HG03039 (cell line): ENCODE measurements at regions not wholly inside any gene's neighbourhood (a gene's known extent, or its start where the extent isn't known, plus 50 kb on each side); places are given as distances from the start of the nearest gene placed in this dataset.
"Not testable (repeated sequence)": the region's sequence is repeated elsewhere in the genome, so short reads cannot be mapped to it uniquely, and the experiment has no call there.

Experiments used
- ATAC-seq: cut with Tn5 transposase; IDR thresholded peaks from one replicate; pipeline ENCODE4 v1.9.1; 2021; ENCODE audit warnings: mild to moderate bottlenecking, moderate library complexity; ENCODE audit not compliant: unreplicated experiment

DNA sequence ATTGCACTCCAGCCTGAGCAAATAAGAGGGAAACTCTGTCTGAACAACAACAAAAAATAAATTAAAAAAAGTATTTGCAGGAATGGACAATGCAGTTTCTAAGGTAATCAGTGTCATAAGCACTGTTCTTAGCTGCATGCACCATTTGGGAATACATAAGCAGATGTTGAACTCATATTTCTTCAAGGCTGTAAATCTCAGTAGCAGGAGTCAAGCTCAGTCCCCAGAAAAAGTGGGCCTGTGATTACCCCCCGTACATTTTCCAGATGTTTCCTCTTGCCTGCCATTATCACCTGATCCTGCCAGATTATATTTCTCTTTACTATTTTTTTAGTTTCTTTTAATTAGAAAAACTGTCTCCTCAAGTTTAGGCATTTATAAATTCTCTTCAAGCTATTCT is 667.6 kb upstream of the ANKRD30A start:
- ATAC-seq, result no peak

DNA sequence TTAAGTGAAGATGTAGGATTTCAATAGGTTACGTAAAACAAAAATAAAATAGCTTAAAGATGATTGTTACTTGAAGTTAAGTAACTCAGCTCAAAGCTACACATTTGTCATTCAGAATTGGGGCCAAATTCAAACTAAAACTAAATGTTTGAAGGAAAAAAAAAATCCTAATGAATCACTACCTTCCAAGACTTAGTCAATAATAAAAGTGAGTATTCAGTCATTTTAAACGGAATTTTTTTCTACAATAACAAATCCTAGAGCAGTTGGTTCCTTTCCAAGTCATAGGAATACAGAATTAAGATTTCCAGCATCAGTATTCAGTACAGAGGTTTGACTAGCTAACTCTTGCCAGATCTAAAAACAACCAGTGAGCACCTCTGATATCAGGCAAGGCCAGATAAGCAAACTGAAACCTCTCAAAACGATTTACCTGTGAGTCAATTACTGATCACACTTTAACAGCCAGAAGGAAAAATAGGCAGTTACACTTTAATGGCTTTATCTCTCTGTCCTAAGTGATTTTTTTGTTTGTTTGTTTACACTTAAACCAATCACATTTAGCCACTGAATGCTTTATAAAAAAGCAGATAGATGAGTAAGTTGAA is 669.8 kb upstream of the ANKRD30A start:
- ATAC-seq, result no peak

DNA sequence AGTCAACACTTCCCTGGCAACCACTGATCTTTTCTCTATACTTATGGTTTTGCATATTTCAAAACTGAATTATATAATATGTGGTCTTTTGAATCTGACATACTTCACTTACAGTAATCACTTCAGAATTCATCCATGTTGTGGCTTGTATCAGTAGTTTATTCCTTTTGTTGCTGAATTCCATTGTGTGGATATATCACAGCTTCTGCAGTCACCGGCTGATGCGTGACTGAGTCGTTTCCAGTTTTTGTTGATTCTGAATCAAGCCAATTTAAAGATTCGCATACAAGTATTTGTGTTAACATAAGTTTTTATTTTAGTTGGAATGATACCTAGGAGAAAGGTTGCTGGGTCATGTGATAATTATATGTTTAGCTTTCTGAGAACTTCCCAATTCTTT is 672.5 kb upstream of the ANKRD30A start:
- no peak for ATAC-seq

DNA sequence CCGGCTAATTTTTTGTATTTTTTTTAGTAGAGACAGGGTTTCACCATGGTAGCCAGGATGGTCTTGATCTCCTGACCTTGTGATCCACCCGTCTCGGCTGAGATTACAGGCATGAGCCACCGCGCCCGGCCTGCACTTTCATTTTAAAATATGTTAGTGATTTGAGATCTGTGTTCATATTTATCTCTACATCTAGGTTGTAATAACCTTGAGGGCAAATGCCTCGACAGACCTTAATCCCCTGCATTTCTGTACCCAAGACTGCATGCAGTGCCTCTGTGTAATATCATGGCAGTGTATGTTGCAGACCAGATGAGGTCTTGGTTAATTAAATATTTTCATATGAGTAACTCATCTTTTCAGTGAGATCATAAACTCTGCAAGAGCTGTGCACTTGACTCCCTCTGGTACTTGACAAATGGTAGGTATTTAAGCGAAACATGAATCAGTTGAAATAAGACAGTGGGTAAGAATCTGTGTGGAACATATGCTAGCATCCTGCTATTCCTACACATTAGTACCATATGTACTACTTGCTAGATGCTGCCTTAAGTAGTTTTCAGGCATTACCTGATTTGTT is 673.9 kb upstream of the ANKRD30A start:
- ATAC-seq, result no peak

DNA sequence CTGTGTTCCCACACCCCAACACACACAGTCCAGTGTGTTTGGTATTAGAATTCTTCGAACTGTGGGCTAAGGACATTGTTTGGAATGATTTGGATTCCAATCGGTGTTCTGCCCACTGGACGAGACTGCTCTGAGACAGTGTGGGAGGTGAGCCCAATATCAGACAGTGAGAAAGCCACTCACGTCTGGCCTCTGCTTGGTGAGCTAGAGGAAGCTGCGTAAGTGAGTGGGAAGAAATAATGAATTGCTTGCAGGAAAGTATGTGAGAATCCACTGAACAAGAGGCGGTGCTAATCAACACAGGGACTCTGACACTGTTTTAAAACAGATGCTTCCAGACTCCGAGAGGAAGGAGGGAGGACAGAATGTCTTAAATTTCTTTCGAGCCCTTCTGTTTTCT is 675.0 kb upstream of the ANKRD30A start:
- no peak for ATAC-seq

DNA sequence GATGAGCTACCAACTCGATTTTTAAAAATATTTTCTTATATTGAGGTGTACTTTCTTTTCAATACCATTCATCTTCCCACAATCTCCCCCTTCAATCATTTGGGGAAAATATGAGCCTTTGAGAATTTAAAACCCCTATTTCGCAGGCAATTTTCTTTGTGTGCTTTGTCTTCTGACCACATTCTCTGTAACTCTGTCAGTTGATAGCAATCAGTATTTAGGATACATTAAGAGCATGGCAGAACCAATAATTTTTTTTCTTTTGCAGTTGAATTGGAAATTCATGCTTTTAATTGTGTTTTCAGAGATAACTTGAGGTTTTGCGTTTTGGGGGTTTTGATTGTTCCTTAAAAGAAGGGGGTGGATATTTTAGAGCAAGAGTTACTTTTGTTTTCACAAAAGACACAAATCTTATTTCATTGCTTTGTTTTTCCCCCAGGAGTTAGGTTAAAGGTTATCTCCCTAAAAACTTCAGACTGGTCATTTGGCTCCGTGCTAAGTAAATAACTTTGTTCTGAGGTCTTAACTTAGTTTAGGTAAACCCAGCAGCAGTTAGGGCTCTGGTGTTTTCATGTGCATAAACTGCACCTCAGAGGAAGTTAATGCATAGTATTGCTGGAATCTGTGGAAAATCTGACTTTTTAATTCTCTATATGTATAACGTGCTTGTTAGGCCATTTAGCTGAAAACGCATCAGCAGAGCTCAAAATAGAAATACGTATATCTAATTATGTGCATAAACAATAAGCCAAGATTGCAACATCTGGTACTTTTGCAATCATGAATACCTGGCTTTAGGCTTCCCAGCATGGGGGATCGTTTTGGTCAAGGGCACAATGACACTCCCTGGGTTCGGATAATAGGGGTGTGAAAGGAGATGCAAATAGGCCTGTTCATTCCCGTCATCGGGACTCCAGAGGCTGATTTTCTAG is 676.4 kb upstream of the ANKRD30A start:
- ATAC-seq, result no peak

DNA sequence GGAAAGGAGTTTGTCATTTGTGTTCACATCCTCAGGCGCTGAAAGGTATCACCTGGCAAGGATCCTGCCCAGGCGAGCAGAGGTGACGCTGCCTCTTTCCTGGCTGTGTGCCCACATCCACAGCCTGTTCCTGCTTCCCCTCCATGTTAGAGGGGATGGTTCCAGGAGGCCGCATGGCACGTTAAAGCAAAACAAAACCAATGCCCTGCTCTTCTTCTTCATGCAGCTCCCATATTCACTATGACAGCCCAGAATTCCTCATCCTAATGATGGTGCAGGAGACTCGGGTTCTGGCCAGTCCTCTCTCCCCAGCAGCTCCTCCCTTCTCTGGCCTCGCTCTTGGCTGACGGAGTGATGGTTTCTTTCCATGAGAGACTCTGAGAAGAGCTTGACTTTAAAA is 678.5 kb upstream of the ANKRD30A start:
- ATAC-seq, result no peak

DNA sequence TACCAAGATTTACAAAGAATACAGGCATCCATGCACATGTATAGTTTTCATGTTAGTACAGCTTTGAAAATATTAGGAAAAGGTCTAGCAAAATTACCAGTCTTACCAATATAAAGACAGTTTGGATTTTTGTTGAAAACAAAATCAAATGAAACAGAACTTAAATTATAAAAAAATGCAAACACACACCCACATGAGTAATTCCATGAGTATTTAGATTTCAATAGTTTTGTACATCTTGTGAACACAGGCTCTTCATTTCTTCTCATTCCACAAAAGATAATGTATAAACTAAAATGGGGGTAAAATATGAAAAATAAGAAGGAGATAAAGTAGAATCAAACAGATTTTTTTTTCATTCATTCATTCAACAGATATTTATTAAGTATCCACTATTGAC is 682.2 kb upstream of the ANKRD30A start:
- no peak for ATAC-seq

DNA sequence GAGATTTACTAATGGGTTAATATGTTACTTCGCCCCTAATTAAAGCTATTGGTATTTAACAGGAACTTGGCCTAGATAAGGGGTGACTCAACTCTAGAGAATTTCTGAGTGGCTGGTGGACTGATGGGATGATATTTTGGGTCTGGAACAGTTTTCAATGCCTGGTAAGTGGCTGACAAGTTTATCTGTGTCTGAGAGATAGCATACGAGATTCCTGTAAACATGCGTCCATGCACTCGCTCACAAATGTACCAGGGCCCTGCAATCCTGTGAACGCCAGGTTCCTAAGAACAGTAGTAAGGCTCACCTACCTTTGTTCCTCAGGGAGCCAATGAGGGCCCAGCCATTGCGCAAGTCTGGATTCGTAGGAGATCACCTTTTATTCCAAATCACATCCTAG is 683.8 kb upstream of the ANKRD30A start:
- no peak for ATAC-seq

DNA sequence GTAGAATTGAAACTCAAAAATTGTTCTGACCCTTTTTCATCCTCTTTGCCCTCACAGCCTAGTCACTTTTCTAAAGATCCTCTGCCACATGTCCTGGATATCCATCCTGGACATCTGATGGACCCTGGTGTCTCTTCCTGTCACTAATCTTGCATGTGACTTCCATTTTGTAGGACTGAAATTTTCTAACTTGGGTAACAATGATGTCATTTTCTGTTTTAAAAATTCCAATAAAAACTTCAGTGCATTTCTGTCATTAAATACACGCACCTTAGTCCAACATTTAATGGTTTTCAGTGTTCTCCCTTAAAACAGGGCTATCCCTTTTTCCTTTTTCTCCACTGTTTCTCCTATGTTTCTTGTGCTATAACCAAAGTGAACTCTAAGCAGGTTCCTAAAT is 684.9 kb upstream of the ANKRD30A start:
- ATAC-seq, result no peak

DNA sequence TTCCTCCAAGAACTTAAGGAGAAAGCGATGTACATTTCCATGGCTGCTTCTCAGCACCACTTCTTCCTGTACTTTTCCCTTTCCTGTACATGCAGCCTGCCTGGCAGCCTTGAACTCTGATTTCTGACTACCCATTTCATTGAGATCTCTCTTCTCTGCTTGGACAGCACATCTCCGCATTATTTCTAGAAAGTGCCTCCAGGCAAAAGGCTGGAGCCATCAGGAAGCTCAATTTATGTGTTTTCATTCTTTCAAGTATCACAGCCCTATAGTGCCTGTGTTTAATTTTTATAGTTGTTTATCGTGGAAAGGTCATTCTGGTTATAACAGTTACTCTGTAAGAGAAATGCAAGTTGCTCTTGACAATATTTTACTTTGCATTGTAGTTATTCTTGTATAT is 688.0 kb upstream of the ANKRD30A start:
- no peak for ATAC-seq

DNA sequence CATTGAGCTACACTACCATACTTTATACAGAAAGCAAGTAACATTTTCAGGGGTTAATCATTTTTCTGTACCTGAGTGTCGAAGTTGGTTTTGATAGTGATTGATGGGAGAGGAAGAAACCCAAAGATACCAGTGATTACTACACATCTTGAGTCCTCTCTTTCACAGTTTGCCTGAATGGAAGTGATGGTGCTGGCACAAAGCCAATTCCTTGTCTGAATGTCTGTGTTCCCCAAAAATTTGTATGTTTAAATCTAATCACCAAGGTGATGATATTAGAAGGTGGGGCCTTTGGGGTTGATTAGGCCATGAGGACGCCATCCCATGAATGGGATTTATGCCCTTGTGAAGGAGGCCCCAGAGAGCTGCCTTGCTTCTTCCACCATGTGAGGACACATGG is 696.9 kb upstream of the ANKRD30A start:
- no peak for ATAC-seq

DNA sequence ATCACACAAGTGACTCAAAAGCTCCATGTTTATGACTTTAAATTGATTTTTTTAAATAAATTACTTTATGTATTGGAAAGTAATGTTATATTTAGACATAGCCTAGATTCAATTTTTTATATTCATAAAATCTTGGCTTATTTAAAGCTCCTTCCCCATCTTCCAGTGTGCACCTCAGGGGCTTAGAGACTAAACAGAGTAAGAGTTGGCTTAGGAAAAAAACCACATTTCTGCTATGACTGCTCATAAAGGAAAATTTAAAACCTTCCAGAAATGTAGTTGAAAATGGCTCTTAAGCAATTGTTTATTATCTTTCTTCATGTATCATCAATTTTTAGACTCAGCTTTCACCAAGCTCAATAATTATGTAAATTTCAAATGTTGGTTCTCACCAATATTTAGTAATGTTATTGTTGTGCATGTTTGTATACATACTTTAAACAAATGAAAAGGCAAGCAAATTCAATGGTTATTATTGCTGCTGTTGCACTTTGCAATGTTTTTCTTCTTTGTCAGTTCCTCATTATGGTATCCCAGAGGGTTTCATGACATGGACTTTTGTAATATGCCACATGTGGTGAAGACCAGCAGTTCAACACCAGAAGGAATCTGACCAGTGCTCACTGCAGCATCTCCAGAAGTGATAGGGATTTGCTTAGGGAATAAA is 700.1 kb upstream of the ANKRD30A start:
- ATAC-seq, result no peak

DNA sequence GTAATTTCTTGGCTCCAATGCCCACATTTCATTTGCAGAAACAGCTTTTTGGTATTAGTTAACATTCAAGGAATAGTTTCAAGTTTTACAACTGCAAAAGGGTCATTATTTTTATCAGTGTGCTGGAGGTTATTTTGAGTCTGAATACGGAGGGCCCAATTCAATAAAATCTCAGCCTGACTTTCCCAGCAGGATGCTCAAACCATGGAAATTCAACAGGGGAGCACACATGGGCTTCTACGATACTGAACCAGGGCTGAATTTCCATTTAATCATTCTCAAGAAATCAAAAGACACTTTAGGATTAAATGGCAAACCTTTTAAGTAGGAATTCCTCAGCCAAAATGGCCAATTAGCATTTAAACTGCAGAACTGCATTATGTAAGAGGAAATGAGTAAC is 700.9 kb upstream of the ANKRD30A start:
- no peak for ATAC-seq

DNA sequence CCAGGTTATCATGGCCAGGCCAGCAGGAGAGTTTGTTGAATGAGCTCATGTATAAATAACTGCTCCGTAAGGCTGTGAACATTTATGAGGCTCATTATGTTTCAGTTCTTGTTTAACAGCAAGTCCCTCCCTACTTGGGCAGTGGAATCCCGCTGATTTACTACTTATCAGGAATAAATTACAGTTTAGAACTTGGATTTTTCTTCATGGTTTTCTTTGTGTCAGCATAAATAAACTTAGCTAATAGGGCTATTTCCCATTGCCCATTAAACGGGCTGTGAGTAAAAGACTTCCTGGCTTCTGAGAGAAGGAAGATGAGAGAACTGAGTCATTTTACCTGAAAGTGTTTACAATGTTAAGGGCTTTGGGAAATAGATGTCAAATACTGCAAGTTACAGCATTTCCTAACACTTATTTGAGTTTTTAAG is 701.6 kb upstream of the ANKRD30A start:
- no peak for ATAC-seq

DNA sequence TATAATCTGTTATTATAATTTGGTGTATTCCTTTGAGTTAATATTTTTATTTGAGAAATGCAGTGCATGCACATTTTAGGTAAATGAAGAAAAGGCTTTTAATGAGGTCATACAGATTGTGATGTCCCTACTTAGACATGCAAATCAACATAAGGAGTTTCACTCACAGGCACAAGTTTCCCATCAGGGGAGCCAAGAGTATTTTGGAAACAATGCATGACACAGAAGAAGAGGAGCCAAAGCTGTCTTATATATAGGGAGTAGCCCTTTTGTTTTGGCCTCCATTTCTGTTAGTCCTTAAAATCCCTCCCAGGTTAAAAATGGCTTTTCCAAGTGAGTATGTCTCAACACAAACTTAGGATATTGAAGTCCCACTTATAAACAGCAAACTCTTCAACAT is 703.4 kb upstream of the ANKRD30A start:
- no peak for ATAC-seq

DNA sequence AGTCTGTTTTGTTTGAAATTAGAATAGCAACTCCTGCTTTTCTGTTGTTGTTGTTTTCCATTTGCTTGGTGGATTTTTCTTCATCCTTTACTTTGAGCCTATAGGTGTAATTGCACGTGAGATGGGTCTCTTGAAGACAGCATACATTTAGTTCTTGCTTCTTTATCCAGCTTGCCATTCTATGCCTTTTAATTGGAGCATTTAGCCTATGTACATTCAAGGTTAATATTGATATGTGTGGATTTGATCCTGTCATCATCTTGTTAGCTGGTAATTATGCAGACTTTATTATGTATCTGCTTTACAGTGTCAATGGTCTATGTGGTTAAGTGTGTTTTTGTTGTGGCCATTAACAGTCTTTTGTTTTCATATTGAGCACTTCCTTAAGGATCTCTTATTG is 708.9 kb upstream of the ANKRD30A start:
- ATAC-seq, result no peak

DNA sequence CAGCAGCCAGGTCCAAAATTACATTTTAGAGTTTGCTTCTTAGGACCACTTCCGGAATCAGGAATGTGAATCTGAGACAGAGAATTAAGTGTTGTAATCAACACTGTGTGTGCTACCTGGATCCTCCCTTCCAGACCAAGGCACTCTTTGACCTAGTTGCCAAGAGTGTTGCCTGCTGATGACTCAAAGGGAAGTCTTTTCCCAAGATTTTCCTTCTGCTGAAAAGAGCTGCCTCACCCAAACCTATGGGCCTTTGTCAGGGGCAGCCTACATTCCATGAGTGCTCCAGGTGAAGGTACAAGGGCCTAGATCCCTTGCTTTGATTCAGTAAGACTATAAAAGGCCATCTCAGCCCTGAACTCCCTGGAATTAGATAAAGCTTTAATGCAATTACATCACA is 712.5 kb upstream of the ANKRD30A start:
- no peak for ATAC-seq

DNA sequence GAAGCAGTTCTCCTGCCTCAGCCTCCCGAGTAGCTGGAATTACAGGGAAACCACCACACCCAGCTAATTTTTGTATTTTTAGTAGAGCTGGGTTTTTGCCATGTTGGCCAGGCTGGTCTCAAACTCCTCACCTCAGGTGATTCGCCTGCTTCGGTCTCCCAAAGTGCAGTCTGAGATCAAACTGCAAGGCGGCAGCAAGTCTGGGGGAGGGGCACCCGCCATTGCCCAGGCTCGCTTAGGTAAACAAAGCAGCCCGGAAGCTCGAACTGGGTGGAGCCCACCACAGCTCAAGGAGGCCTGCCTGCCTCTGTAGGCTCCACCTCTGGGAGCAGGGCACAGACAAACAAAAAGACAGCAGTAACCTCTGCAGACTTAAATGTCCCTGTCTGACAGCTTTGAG is 725.2 kb upstream of the ANKRD30A start:
- ATAC-seq, result not testable (repeated sequence)

DNA sequence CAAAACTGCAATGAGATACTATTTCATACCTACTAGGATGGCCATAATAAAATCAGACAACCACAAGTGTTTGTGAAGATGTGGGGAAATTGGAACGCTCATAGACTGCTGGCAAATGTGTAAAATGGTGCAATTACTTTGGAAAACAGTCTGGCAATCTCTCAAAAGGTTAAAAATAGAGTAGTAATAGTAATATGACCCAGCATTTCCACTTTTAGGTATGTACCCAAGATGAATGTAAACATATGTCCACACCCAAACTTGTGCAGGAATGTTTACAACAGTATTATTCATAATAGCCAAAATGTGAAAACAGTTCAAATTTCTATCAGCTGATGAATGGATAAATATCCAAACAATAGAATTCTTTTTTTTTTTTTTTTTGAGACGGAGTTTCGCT is 731.6 kb upstream of the ANKRD30A start:
- ATAC-seq, result no peak

DNA sequence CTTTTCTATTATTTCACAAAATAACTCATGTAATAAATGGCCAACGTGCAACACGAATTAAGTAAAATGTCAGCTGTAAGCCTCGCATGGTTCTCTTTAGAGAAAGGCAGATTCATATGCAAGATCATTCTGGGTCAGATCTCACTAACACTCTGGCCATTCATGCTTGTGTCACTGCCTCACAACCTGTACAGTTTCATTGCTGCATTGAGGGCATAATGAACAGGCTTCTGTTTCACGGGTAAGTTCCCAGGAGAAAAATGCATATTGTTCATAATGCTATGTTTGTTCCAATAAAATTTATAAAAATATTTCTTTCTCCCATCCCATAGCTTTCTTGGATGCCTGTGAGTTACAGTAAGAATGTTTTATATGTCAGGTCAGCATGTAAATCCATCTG is 734.0 kb upstream of the ANKRD30A start:
- no peak for ATAC-seq

DNA sequence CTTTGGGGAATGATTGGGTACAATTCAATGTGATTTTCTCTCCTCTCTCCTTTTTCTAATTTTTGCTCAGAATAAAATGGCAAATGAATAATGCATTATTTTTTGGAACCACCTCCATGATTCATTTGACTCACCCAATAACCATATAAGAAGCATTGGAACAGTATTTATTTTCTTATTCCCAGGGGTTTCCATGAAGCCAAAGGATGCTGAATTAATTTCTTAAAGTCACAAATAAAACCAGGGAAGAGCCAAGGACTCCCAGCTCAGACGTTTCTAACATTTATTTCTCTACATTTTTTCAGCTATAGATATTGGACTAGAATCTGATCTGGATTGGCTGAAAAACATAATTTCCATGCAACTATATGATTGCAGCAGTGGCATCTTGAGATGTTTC is 735.2 kb upstream of the ANKRD30A start:
- ATAC-seq, result no peak
